MM.1S (cell line): ENCODE measurements at regions not wholly inside any gene's neighbourhood (a gene's known extent, or its start where the extent isn't known, plus 50 kb on each side); places are given as distances from the start of the nearest gene placed in this dataset.

ENCODE experiments used
- EZH2 ChIP-seq: fragments of 300-600 bp; sonication (generic); optimal IDR thresholded peaks from 2 replicates; pipeline ENCODE3; 2017; ENCODE audit warnings: low read depth, mild to moderate bottlenecking, antibody characterized with exemption, low read length, mixed read lengths
- EZH2phosphoT487 ChIP-seq: fragments of 300-600 bp; sonication (generic); IDR thresholded peaks from 2 replicates; pipeline ENCODE4 v1.6.1; 2018; ENCODE audit warnings: antibody characterized with exemption, low read length
- TF ChIP-seq, protein P1 (sequence below): fragments of 300-600 bp; sonication (generic); IDR thresholded peaks from 2 replicates; pipeline ENCODE4 v1.5.1; 2016; ENCODE audit warnings: antibody characterized with exemption, low read length, mixed read lengths

DNA sequence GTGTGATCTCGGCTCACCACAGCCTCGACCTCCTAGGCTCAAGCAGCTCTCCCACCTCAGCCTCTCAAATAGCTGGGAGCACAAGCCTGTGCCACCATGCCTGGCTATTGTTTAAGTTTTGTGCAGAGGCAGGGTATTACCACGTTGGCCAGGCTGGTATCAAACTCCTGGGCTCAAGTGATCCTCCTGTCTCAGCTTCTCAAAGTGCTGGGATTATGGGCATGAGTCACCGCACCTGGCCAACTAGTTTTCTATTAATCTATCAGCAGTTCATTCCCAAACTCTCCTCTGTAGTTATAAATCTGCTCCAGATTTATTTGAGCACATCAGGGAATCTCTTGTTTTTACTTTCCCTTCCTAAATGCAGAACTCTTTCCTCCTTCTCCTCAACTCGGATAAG, 443.8 kb downstream of the PRDM2 start:
- TF ChIP-seq, protein P1, sequence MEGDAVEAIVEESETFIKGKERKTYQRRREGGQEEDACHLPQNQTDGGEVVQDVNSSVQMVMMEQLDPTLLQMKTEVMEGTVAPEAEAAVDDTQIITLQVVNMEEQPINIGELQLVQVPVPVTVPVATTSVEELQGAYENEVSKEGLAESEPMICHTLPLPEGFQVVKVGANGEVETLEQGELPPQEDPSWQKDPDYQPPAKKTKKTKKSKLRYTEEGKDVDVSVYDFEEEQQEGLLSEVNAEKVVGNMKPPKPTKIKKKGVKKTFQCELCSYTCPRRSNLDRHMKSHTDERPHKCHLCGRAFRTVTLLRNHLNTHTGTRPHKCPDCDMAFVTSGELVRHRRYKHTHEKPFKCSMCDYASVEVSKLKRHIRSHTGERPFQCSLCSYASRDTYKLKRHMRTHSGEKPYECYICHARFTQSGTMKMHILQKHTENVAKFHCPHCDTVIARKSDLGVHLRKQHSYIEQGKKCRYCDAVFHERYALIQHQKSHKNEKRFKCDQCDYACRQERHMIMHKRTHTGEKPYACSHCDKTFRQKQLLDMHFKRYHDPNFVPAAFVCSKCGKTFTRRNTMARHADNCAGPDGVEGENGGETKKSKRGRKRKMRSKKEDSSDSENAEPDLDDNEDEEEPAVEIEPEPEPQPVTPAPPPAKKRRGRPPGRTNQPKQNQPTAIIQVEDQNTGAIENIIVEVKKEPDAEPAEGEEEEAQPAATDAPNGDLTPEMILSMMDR: no peak
- TF ChIP-seq EZH2phosphoT487: no peak
- TF ChIP-seq EZH2: no peak
